GM19328 (cell line): ENCODE measurements at regions not wholly inside any gene's neighbourhood (a gene's known extent, or its start where the extent isn't known, plus 50 kb on each side); places are given as distances from the start of the nearest gene placed in this dataset.

ENCODE experiments used
- ATAC-seq: cut with Tn5 transposase; IDR thresholded peaks from one replicate; pipeline ENCODE4 v1.9.1; 2021; ENCODE audit warnings: mild to moderate bottlenecking, moderate library complexity; ENCODE audit not compliant: unreplicated experiment

DNA sequence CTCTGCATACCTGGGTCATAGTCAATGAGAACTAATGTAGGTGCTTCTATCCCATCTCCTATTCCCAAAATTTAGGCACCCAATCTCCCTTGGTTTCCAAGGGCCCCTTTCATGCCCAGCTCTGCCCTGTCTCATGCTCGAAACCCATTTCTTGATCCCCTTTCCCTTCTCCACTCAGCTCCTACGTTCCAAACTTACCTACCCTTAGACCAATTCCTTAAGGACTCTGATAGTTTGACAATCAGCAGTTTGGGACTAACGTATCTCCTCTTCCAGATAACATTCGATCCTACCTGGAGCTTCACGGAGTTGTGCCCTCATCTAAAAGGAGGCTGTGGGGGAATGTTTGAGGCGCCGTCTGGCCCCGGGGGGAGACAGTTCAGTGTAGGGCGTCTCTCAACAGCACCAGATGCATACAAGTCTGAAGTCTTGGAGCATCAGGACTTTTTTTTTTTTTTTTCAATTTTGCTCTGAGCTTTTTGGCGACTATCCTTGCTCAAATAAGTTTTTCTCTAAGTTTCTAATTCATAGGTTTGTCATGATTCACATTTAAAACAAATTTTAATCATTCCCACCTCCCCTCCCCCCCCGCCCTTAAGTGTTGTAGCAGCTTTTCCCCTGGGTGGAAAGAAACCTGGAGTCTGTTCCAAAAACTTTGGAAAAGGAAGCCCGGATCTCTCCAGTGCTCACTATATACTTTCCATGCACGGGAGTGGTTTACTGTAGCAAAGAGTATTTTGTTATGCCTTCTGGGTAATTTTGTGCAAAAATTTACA lies 141.2 kb upstream of the LGALSL start:
- ATAC-seq = no peak

DNA sequence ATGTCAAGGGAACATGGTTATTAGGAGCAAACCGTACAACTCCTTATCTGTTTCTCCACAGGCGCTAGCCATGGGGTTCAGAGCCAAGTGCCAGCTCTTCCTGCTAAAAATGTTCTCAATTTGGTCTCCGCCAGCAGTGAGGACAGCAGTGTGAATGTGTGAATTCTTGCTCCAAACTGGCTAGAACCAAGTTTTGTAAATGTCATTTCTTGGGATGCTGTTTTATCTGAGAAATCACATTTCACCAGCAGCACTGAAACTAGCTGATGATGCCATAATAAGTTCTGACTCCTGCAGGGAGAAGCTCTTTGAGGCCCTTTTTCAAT lies 140.6 kb upstream of the LGALSL start:
- no peak for ATAC-seq

DNA sequence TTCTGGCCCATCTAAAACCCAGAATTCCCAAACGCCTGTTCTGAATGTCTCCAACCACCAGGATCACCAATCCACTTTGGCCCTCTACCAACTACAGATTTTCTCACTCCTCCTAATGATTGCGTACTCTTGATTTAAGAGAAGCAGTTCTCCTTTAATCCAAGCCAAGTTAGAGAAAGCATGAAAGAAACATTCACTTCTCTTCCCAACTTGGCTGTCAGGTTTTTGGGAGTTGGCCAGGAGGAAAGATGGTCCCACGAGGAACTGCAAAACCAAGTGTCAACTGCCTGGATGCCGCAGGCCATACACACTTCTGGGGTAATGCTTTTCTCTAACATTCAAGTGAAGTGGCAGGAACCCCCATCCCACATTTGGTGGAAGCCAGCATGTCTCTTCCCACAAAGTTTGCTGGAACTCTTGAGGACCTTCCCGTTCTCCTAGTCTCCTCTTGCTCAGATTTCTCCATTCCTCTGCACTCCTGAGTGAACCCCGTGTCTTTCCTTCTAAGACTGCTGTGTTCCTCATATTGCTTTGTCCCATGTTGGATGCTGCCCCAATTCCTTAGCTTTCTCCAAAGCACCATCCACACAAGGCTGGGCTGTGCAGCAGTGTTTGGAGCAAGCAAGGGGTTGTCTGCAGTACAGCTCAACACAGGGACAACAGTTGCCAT lies 138.5 kb upstream of the LGALSL start:
- no peak for ATAC-seq

DNA sequence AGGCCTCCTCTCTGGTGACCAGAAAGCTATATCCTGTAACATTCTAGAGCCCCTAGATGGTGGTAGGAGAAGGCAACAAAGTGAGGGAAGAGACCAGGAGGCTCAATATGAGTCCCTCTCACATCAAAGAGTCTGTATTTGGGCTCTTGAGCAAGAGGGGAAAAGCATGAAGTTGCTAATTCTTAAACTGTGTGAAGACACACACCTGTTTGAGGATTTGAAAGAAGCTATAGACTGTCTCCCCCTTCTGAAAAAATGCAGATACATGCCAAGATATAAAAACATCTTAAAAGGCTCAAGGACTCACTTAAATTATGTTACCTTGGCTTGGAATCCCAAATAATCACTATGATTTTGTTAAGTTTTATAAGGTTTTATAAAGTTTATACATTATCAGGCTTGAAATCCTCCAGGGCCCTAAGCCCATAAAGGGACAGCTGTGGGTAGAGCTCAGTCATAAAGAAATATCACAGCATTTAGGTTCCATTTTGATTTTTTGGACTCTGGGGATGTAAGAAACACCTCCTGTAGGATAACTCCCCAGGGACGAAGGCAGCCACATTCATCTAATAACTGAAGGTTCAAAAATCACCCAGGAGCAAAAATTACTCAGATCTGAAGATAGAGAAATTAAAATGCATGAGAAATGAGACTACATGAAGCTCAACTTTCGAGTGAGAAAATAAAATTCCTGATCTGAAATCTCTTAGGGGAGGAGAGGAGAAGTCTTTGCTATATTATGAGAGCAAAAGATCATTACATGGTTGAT lies 136.1 kb upstream of the LGALSL start:
- no peak for ATAC-seq

DNA sequence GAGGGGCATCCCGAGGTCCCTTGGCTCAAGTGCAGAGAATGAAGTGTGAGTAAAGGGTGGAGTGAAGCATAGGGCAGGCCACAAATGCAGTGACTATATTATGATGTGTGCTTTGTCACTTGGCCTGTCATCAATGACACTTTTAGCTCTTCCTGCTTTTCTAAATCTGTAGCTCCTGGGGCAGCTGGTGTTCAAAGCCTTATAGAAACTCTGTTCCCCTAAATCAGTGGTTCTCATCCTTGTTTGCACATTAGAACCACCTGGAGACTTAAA lies 135.6 kb upstream of the LGALSL start:
- ATAC-seq = no peak

DNA sequence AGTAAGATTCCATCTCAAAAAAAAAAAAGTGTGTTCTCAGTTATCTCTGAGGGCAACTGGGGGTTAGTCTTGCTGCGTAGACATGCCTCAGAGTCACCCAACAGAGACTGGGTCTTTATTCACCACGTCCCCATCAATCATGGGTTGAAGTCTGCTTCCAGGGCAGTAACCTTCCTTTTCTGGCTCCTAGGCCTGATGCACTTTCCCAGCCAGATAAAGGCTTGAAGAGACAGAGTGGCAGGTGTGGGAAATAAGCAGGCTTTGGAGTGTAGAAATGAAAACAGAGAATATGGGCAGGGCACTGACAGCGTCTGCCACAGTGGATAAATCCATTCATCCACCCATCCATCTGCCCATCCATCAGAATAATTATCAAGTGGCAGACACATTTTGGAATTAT lies 134.1 kb upstream of the LGALSL start:
- ATAC-seq = no peak

DNA sequence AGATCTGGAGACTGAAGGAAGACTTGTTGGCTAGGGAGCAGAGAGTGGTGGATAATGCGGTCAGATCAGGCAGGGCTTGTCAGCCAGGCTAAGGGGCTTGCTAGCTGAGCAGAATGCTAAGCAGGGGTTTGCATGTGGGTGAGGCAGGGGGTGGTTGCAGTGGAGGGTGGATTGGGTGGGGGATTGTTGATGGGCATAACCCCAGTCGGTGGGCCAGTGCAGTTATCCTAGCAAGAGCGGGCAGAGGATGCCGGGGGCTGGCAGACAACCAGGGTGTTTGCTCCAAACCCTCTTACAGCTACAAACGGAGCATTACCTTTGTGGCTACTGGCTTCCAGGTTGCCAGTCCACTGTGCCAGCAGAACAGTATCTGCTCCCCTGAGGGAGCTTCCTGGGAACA lies 131.5 kb upstream of the LGALSL start:
- ATAC-seq = no peak

DNA sequence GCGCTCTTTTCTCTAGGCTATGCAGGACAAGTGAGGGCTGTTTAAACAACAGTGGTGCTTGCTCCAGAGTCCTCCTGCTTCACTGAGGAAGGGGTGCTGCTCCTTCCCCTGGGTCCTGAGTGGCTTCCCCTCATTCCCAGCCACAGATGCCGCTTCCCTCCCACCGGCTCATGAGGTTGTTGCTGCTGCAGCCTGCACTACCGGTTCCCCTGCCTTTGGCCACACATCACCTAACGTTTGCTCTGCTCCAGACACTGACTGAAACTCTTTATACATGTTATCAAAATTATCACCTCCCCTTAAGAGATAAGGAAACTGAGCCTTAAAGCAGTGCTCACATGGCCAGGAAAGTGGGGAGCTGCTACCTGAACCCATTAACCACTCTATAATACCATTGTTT lies 130.8 kb upstream of the LGALSL start:
- no peak for ATAC-seq

DNA sequence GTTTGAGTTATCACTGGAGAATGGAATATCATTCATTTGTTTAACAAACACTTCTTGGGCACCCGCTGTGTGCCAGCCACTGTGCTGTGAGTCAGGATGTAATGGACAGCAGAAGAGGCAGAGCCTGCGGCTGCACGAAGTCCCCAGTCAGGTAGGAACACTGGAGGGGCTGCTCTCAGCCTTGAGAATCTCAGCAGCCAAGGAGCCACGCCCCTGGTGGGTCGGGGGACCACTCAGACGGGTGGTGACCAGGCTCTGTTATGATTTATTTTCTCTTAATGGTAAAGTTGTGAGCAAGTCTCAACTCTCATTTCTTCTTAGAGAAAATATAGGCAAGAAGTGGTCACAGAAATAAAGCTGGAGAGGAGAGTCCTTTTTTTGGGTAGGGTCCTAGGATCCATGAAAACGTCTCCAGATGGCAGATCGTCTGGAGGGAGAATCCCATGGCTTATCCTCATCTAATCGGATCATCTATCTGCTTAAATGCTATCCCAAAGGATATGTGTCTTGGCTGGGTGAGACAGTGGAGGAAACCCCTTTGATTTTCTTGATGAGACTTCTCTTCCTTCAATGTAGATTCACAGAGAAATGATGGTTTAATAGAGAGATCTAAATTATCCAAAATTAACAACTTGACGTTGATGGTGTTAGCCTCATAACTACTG lies 129.1 kb upstream of the LGALSL start:
- no peak for ATAC-seq

DNA sequence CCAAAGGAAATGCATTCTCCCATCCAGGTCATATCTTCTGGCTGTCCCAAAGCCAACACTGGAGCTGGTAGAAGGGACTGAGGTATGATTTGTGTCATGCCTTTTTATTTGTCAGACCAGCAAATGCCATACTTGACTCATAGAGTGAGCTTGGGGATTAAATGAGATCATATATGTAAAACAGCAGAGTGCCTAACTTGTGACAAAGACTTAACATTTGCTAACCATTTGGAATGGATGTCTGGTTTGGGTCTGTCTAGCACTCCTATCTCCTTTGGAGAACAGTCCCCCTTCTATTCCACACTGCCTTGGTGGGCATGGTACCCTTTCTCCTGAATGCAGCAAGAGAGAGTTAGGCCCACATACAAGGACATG lies 128.5 kb upstream of the LGALSL start:
- no peak for ATAC-seq

DNA sequence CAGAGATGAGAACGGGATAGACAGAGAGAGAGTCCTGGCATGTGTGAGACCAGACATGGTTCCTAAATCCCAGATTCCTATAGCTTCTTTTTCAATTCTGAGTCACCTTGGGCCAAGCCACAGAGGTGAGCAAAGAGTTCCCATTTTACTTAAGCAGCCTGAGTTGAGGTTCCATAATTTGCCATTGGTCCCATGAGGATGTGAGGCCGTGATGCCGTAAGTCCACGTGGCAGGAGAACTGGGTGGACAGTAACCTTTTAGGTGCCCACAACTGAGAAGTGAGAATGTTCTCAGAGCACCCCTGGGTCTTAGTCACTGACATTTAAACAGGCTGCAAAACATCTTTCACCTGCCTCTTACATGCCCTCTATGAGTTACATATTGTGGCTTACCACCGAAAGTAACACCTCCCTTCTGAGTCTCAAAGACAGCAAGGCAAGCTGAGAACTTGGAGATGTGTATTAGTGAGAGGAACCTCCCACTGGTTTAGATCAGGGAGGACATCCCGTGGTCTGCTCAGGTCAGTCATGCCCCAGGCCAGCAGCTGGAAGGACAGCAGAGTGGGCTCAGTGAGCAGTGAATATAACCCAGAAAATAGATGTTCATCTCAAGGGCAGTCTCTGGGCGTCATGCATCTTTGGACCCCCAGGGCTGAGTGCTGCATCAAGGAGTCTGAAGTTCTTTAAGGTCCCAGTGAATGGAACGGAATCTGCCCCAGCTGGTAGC lies 127.9 kb upstream of the LGALSL start:
- ATAC-seq = peak; percentile 75

DNA sequence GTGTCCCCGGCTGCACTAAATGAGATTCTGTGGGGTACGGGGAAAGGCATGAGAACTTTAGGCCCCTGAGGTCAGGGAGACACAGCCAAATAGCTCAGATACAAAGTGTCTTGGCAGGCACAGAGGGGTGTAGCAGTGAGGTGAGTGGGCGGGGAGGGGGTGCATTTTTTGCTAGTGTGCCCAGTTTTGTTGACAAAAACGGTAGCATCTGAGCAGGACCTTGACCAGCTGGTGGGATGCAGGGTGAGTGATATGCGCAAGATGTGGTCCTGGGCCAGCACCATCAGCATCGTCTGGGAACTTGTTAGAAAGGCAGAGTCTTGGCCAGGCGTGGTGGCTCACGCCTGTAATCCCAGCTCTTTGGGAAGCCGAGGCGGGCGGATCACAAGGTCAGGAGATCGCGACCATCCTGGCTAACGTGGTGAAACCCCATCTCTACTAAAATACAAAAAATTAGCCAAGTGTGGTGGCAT lies 127.3 kb upstream of the LGALSL start:
- ATAC-seq = no peak

DNA sequence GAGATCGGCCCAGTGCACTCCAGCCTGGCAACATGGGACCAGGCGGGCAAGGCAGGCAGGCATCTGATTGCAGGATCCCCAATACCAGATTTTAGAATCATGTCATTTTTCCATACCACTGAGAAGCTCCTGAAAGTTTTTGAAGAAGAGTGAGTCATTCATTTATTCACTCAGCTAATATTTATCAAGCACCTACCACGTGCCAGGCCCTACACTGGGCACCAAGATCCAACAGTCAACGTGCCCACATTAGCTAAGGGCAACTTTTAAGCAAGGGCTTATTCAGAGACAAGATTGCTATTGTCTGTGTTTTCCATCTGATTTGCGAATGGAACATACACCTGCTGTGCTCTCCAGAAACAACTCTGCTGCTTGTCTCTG lies 126.8 kb upstream of the LGALSL start:
- no peak for ATAC-seq

DNA sequence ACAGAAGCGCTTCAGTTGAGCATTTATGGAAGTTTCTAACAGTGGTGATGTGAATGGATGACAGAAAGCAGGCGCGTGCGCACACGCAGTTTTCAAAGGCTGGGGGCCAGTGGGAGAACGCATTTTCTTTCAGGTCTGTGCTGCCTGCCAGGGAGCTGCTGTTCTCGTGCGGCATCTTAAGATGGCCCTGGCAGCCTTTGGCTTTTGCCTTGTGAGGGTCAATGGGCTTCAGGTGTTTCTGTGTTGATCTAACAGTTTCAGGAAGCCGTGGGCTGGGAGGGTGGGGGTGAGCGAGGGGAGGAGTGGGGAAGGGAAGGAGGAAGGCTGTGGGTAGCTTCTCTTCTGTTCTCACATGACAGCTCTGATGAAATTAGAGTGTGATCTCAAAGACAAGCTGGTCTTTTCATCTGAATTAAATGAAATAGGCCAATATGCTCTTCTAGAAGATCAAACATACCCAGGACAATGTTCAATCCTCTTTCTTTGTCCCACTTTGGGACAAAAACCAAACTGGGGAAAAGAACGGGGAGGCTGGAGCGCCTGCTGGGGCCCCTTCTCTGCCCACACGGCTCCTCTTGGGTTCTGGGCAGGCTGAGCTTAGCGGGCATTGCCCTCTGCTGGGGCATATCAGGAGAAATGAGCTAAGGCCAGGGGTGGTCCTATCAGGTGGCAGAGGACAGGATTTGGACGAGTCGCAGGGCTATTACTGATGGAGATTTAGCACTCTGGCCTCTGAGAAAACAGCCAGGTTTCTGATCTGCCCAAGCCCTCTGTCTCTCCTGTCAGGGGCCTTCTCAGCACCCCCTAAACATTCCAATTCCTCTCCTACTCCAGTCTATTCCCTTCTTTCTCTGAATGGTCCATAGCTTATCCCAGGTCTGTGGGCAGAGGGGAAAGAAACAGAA lies 126.2 kb upstream of the LGALSL start:
- ATAC-seq = no peak

DNA sequence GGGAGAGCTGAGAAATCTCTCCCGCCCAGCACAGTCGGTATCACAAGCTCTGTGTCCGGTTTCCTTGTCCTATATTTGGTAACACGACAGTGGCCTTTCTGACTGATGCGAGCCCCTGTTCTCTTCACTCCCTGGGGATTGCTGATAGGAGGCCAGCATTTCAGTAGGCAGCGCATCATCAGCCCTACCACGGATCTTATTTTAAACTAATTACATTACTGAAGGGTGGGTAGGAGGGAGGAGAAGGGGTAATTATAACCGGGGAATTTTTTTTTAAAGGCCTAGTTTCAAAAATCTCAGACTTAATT lies 125.6 kb upstream of the LGALSL start:
- ATAC-seq = no peak

DNA sequence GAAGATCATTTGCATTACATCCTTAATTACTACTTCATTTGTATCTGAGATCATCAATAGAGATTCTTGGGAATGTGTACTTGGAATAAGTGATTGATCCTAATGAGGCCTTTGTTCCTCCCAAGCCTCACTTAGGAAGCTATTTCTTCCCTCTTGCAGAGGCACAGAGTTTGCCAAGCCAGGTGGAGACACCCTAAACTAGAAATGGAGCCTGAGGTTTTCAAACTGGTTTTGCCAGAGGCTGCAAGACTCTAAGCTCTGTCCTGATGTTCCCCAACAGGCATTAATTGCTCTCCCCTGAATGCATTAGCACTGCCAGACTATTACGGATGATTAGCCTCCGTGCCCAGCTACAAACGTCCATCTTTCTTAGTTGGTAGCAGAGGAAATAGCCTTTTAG lies 125.2 kb upstream of the LGALSL start:
- no peak for ATAC-seq

DNA sequence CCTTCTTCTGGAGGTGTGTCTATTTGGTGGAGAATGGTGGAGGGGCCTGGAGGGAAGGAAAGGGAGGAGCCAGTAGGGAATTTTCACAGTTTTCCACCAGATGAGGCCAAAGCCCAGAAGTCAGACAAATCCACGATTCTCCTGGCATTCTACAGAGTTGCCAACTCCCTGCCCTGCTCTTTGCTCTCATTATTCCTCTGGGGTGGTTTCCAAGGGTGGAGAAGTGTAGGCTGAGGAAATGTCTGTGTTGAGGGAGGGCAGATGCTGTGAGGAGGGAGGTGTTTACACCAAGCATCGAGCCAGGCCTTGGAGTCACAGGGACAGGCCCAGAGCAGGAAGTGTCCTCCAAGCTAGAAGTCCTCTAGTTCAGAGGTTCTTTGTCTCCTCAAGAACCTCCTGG lies 124.1 kb upstream of the LGALSL start:
- ATAC-seq = no peak

DNA sequence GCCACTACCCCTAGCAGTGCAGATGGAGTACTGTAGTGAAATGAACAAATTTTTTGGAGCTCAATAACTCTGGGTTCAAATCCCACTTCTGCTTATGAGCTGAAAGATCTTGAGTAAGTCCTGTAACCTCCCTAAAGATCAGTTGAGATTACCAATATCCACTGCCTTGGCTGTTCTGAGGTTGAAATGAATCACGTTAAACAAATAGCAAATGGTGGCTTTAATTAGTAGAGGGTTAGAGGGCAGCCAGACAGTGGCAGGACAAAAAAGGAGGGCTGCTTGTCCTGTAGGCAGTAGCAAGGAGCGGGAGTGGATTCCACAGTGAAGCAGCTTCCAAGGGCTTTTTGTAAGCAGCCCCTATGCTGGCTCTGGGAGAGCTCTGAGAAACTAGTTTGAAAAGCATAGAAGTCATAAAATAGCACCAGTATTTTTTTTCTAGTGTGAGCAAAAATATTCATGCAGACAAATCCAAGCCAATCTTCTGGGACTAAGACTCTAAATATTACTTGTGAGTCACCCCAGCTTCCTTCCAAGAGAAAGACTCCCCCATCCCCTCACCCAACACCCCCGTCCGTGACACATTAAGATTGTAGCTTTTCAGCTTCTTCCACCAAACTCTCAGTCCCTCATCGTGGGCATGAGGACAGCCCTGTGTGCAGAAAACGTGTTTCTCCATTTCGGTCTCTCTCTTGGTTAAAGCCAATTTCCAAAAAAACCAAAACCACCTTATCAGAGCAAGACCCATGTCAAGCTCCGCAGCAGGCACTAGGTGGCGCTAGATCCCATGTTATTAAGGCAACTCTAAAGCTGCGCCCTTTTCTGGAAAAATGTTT lies 123.5 kb upstream of the LGALSL start:
- no peak for ATAC-seq

DNA sequence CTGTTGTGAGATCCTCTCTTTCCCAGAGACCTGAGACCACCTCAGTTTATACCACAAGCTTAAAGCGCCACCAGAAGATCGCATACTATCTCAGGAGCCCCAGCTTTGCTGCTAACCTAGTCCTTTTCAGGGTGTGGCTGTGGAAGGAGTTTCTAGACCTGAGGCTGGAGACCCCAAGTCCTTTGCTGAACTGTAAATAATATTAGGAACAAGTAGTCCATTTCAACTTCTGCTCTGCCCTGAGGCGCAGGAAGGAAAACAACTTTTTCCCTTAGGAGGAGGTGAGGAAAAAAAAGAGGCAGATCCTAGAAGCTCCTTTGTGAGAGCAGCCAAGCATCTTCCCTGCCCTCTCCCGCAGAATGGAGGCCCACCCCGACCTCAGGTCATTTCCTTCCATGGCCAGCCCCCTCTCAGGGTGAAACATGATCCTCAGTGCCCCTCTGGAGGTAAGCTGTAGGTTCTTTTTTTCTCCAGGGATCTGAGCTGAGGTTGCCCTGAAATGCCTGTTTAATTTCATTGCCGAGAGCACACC lies 122.8 kb upstream of the LGALSL start:
- ATAC-seq = no peak
